Caki2 (cell line): ENCODE measurements at regions not wholly inside any gene's neighbourhood (a gene's known extent, or its start where the extent isn't known, plus 50 kb on each side); places are given as distances from the start of the nearest gene placed in this dataset.
"Not testable (repeated sequence)": the region's sequence is repeated elsewhere in the genome, so short reads cannot be mapped to it uniquely, and the experiment has no call there.

Source experiments
- DNase-seq: peaks from one replicate; pipeline ENCODE4 v3.0.0-alpha.2; 2015; ENCODE audit warnings: low read depth
- in situ Hi-C: cut with HindIII; loops from 2 replicates; pipeline ENCODE4 v1.10.0; 2016; ENCODE audit warnings: low sequenced_read_pairs, low pct_unique_long_range_greater_than_20kb, mixed read lengths

- no peak for DNase-seq
- in situ Hi-C loops, result no loop called here
Observed at GRCh38 chr18:44564922-44565321, 115.8 kb upstream of the SETBP1 start.

GRCh38 chr18:44568342-44568741 lies 112.3 kb upstream of the SETBP1 start:
- in situ Hi-C loops, result no loop called here
- no peak for DNase-seq

- in situ Hi-C loops, result no loop called here
- no peak for DNase-seq
Observed at GRCh38 chr18:44568986-44569385, 111.7 kb upstream of the SETBP1 start.

- in situ Hi-C loops, result no loop called here
- no peak for DNase-seq
Observed at GRCh38 chr18:44569391-44570055, 111.2 kb upstream of the SETBP1 start.

GRCh38 chr18:44579028-44579702 lies 101.5 kb upstream of the SETBP1 start:
- in situ Hi-C loops, result no loop called here
- no peak for DNase-seq

DNA sequence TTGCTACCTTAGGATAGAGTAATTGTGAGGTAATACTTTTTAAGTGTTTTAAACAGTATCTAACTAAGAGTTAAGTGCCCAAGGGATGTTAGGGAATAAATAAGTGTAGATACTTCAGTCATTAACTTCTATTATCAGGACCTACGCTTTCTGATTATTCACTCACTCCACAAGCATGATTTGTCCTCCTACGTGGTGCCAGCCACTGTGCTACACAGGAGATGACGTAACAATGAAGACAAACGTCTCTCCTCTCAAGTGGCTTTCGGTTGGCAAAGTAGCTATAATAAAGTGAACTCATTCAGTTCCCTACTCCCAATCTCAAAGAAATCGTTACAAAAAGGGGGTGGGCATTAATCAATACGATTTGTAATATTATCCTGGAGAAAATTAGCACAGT lies 100.9 kb upstream of the SETBP1 start:
- in situ Hi-C loops, result no loop called here

GRCh38 chr18:44580159-44580558 lies 100.5 kb upstream of the SETBP1 start:
- DNase-seq, result no peak
- in situ Hi-C loops, result no loop called here

More for the DNA sequence above, 100.9 kb upstream of the SETBP1 start:
- DNase-seq, result no peak

- DNase-seq, in situ Hi-C loops: not testable (repeated sequence)
Observed at GRCh38 chr18:44580782-44581181, 99.9 kb upstream of the SETBP1 start.

DNA sequence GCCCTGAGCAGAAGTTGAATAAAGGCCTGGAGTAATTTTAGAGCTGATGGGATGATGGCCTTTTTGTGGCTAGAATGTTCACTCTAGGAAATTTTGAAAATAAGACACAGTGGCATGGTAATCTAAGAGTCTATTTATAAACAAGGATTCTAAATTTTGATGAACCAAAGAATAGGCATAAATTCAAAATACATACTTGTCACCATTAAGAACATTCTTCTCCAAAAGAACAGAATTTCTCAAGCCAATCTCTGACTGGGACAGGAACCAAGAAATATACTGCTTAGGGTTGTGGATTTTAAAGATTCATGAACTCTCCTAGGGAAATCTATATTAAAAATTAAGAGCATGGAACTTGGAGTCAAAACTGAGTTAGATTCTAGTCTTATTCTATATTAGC lies 98.2 kb upstream of the SETBP1 start:
- no peak for DNase-seq
- in situ Hi-C loops, result no loop called here

GRCh38 chr18:44584900-44585299 lies 95.8 kb upstream of the SETBP1 start:
- DNase-seq, result no peak
- in situ Hi-C loops, result no loop called here

DNA sequence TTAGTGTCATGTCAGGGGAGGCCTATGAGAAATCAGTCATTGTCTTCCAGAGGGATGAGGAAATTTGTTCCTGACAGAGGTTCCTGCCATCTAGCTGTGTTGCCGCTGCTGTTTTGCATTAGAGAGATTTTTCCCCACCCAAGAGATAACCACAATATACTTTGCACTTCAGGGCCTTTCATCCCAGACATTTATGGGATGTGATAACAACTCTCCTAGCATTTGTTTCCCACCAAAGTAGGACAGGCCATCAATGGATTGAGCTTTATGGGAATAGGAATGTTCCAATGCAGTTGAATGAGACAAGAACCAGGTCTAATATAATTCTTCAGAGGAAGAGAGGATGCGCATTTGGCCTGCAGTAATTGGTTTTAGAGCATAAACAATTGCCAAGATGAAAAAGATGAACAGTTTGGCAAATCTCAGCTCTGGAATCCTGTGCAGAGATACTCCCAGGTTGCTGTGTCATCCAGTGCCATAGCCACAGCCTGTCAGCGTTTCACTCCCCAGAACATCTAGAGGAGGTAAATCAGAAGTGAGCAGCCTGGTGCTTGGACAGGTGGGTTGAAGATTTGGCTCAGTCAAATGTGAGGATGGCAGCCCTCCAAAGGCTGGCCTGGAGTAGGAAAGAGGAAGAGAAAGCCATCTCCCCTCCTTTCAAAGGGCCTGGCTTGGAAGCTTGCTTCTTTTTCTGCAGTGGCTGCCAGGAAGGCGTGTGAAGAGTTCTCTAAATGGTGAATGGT lies 93.7 kb upstream of the SETBP1 start:
- in situ Hi-C loops, result no loop called here
- no peak for DNase-seq

DNA sequence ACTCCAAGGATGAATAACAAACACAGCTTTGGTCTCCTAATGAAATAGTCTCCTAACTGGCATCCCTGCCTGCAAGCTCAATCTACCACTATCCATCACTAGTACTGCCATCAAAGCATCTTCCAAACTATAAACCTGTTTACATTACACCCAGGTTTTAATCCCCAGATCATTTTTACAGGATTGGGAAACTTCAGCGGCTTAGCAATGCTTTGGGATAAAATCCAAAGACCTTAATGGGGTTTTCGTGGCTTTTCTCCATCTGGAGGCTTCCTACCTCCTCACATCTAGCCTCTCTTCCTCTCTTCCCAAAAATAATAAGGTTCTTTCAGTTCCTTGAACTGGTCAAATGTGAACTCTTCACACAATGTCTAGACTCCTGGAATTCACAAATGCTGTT lies 92.2 kb upstream of the SETBP1 start:
- in situ Hi-C loops, result no loop called here

GRCh38 chr18:44589693-44590355 lies 90.9 kb upstream of the SETBP1 start:
- peak; percentile 37 for DNase-seq
- in situ Hi-C loops, result no loop called here

More for the DNA sequence above, 92.2 kb upstream of the SETBP1 start:
- no peak for DNase-seq

GRCh38 chr18:44590956-44591670 lies 89.6 kb upstream of the SETBP1 start:
- in situ Hi-C loops, result no loop called here

GRCh38 chr18:44592639-44593038 lies 88.0 kb upstream of the SETBP1 start:
- in situ Hi-C loops, result no loop called here

More at GRCh38 chr18:44590956-44591670, 89.6 kb upstream of the SETBP1 start:
- no peak for DNase-seq

DNA sequence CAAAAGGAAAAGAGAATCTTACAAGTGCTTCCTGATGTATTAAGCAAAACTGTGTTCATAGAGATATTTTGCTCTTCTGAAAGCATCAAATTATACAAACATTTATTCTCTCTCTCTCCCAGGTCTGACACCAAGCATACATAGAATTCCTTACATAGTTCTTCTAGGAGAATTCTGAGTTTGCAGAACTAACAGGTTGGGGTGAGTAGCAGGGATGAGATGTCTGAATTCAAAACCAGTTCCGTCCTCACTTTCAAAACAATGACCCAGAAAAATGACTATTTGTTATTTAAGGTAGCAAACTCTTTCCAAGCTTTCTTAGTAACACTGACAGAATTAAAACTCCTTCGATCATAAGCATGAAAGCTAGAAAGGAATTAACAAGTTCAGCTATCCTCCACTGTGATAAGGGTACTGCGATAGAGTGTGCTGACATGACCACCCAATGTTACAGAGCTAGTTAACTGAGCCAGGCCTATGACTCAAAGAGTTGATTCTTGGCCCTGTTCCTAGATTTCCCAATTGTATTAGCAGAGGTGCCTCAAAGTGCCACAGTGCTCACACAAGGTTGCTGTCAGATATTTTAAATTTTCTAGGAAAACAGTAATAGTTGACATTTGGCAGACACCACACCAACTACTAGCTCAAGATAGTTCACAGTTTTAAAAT lies 85.8 kb upstream of the SETBP1 start:
- in situ Hi-C loops, result no loop called here
- DNase-seq, result no peak

More at GRCh38 chr18:44592639-44593038, 88.0 kb upstream of the SETBP1 start:
- no peak for DNase-seq

DNA sequence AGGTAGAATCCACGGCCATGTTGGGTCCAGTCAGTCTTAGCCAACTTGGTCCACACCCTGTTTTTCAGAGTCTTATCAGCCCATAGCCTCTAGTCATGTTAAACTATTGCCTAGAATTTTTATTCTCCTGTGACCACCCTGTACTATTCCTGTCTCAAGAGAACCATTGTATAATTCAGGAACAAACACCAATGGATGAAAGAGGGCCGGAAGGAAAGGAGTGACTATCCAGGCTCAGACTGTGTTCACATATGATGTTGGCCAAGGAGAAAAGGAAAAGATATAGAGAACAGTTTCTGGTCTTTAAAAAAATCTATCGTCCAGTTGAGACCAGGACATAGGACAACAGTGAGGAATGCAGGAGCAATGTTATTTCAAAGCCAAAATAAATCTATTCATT lies 82.9 kb upstream of the SETBP1 start:
- no peak for DNase-seq
- in situ Hi-C loops, result no loop called here

- no peak for DNase-seq
- in situ Hi-C loops, result no loop called here
Observed at GRCh38 chr18:44598514-44598913, 82.2 kb upstream of the SETBP1 start.
